Stimulated activated CD4-positive, alpha-beta T cell treated with anti-CD3 and anti-CD28 coated beads, TNF-alpha, amount 100 ng/mL, for 4 hours (primary cell): ENCODE measurements at regions not wholly inside any gene's neighbourhood (a gene's known extent, or its start where the extent isn't known, plus 50 kb on each side); places are given as distances from the start of the nearest gene placed in this dataset.
A peak's percentile ranks its signal among the peaks of the same experiment; 100 is the strongest.

Experiments used
- DNase-seq, 3 experiments: peaks; one replicate each; pipeline ENCODE4 v3.0.0-alpha.2; 2020; ENCODE audit warnings: low read depth in 3 of 3

DNA sequence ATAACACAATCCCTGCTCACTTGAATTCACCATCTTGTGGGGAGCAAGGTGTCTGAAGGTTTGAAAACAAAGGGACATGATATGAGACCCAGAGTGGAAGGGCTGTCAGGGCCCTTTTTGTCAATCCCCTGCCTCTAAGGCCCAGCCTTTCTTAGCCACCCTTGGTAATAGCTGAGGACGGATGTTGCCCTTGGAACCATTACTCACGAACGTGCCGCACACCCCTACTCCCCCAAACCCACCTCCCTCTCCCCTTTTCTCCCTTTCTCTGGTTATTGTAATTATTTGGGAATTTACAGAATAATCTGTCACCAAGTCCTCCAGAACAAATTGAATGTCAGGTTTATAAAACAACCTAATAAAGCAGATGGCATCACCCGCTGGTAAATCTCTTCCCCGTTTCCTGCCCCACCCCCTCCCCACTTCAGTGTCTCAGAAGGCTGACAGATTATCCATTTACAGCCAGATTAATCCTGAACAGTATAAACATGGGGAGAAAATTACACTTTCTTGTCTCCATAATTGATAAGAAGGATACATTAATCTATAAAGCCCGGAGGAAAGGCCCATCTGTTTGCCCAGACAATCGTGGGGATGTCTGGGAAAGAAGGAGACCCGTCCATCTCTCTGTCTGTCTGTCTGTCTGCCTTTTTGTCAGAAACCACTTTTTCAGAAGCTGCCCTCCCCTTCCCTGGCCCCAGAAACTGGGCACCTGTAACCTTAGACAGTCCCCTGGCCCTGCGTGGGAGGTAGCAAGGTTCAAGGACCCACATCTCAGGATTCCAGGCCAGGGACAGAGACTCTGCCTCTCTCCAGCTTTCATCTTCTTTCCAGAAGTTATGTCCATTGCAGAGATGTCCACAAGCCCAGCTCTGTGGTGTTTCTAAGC is 60.6 kb upstream of the CD34 start:
- DNase-seq, result no peak

DNA sequence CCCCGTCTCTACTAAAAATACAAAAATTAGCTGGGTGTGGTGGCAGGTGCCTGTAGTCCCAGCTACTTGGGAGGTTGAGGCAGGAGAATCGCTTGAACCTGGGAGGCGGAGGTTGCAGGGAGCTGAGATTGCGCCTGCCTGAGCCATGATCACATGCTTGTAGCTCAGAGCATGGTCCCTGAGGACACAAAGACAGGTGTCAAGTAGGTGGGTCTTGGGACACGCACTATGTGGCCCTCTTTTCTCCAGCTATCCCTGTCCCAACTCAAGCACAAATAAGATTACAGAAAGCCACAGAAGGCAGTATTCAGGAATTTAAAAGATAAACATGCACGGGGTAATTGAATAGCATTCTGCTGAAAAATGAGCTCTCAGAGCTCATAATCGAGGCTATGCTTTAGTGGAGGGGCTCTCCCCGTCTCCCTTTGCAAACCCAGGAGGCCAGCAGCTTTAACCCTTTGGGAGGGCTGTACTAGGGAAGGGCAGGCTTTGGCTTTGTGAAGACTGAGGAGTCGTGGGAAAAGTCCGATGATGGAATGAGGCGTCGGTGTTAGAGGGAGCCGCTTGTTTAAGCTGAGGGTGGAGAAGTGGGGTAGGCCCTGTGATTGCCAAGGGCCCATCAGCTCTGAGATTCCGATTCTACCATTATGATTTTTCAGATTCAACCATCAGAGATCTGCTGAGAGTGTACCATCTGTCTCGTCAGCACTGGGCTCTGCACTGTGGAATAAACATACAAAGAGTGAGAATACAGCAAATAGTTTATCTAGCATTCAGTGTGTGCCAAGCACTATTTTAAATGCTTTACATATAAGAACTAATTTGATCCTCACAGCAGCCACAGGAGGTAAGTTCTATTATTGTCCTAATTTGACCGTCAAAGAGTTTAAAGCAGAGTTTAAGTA is 59.7 kb upstream of the CD34 start:
- no peak for DNase-seq

DNA sequence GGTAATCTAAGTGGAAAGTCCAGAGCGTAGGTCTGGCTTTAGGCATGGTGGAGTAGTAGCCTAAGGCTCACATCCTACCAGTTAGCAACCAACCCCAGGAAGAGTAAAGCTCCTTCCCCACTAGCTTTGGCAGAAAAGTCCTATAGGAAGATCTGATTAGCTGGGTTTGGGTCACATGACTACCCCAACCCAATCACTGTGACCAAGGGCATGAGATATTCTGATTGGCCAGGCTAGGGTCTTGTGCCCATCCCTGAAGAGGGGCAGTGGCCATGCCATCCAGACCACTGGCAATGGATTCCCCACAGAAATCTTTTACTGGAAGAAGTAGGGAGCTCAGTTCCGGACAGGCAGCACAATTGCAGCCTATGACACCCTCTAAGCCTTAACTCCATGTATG is 58.6 kb upstream of the CD34 start:
- no peak for DNase-seq

DNA sequence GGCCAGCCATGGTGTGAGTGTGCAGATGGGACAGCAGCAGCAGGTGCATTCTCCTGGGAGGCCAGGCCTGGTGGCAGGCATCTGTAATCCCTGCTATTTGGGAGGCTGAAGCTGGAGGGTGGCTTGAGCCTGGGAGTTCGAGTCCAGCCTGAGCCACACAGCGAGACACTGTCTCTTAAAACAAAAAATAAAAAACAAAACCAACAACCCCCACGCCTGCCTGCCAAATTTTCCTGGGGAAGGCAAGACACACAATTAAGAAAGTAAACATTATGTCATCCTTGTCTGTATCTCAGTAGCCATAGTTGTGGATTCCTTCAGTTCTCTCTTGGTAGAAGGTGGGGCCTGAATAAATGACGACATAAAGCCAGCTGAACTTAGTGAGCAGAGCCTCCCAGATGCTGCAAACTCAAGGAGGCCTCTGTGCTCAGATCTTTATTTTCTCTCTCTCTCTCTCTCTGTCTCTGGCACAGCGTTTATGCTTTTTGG is 57.6 kb upstream of the CD34 start:
- DNase-seq, result no peak

DNA sequence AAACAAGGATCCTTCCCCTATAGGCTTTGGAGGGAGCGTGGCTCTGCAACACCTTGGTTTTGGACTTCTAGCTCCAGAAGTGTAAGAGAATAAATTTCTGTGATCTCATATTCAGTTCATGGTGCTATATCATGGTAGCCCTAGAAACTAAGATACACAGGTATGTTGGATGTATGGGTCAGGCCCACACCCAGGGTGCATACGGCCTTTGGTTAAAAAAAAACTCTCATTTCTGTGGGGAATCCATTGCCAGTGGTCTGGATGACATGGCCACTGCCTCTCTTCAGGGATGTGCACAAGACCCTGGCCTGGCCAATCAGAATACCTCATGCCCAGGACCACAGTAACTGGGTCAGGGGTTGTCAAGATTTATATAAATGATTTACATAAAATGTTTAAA is 56.8 kb upstream of the CD34 start:
- DNase-seq, result no peak

DNA sequence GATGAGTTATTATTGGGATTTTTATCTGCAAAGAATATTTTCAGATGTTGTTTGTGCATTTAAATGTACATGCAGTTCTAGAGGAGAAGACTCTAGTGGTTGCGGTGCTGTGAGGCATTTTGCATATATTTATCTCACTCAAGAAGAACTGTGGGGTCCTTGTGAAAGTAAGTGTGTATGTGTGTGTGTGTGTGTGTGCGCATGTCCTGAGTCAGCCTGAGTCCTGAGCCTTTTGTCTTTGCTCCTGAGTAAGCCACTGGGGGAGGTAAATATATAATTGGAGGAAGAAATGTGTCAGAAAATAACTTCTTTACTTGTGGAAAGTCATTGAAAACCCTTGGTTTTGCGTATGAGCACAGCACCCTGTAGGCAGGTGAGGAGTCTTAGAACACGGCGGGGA is 55.6 kb upstream of the CD34 start:
- DNase-seq, result no peak

DNA sequence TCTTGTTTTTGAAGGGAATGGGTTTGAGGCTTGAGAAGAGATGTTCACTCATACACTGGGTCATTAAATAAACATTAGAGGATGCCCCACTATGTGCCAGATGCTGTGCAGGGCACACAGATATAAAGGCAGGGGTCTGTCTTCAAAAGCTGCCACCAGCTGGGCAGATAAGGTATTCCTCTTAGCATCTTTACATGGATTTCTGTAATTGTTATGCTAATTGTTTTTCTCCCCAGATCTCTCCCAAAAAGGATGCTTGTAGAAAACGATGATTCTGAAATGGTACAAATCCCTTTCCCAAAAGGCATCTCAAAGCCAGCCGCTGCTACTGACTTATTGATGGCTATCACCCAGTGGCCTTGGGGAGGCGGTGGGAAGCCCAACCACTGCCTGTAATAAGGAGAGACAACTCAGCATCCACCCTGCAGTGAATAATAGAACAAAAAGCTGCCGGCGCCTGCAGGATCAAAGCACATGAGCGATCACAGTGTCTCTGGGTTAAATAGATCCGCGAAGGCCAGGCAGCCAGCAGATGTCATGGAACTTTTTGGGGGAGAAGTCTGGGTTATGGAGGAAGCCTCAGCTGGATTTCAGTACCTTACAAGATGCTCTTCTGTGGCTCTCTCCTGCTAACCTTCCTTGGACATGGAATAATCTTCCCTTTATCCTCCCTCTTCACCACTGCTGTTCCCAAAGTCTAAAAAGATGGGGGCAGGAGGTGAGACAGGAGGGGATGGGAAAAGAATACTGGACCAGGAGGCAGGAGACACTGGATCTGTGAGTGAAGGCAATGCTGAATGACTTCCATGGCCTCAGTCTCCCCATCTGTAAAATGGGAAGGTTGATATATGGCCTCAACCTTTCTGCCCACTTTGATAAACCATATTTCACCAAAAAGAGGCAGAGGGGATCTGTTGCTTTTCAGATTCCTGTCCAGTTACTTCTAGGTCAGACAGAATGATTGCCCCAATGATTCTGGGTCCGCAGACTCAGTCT is 54.8 kb upstream of the CD34 start:
- DNase-seq, result no peak

DNA sequence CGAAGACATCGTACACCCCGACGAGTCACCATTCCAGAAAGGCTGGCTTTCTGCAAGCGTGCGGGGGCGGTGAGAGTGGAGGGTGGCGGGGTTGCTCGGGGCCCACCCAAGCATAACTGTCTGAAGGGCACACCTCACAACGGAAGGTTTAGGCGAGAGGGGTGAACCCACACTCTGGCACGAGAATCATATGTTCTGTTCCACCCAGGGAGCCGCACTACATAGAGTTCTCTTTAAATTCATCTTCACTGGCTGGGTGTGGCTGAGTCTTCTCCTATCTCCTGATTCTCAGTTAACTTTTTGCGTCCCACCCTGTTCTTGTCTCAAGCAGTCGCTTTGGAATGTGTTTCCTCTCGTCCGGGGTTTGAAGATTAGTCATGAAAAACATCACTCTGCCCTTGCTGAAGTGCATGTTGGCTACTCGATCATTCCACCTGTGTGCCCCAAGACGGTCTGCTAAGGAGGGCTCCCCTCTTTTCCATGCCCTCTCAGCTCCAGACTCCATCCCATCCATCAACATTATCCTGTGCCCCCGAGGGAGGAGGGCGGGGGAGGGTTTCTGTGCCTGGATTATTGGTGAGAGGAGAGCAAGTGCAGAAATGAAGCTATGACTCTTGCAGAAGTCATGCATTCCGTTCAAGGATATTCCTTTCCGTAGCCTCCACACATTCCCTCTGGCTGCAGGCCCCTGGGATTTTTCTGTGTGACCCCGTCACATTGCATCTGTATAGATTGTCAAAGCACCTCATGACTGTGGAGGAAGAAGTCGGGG is 53.5 kb upstream of the CD34 start:
- no peak for DNase-seq

DNA sequence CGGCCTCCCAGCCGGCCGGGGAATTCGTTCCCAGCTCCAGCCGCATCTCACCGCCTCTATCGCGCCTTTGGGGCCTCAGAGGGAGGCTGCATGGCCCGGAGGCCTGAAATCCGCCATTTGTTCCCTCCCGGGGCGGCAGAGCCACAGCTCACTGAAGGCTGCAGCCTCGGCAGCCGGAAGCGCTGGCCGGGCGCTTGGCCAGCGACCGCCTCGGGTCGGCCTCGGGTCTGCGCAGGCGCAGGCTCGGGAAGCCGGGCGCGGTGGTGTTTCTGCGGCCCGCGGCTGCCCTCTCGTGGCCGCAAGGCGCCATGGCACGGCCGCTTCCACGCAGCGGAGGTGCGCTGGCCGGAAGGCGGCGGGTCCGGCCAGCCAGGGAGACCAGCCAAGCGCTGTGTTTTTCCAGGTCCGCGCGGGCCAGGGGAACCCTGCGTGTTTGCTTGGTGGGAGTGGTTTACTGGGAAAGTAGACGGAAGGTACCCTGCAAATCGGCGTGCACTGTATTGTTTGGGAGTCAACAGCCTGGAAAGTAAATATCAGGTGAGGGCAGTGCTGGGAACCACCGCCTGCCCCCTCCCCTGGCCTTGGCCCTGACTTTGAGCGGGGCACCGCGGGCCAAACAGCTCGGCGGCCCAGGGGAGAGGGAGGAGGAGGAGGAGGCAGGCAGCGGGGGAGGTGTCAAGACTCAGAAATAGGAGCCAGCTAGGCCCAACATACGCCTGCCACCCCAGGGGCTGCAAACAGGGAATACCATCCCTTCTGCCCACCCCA is 52.7 kb upstream of the CD34 start:
- peak; percentile 67 to 79 (median 69) for DNase-seq

DNA sequence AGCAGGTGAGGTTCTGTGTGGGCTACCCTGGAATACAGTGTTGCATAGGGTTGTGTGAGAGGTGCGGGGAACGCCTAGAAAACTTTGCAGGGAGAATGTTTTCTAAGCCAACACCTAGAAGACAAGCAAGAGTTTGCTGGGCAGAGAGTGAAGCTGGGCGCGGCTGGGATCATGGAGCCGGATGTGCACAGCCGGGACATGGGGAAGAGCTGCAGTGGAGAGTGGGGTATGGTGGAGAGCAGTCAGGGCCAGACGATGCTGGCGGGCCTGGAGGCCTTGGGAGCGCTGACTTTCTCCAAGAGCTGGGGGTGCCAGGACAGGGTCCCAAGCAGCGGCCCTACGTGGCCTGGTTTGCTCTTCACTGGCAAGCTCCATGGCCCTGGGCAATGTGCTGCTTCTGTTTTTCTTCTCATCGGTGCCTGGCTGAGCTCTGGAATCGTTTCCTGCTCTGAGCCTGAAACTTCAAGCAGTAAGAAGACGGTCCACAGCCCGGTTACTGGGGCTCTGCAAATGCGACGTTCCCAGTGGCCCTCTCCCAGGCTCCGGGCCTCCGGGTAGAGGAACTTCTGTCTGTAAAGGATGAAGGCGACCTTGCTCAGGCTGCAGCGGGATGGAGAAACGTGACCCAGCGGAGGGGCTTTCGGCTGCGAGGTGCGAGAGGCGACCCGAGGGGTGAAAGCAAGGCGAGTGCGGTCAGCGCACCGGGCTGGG is 51.9 kb upstream of the CD34 start:
- peak in 1 of 3 experiments; percentile 24 for DNase-seq
